ENCODE measurements at regions not wholly inside any gene's neighbourhood (a gene's known extent, or its start where the extent isn't known, plus 50 kb on each side); places are given as distances from the start of the nearest gene placed in this dataset.

DNA sequence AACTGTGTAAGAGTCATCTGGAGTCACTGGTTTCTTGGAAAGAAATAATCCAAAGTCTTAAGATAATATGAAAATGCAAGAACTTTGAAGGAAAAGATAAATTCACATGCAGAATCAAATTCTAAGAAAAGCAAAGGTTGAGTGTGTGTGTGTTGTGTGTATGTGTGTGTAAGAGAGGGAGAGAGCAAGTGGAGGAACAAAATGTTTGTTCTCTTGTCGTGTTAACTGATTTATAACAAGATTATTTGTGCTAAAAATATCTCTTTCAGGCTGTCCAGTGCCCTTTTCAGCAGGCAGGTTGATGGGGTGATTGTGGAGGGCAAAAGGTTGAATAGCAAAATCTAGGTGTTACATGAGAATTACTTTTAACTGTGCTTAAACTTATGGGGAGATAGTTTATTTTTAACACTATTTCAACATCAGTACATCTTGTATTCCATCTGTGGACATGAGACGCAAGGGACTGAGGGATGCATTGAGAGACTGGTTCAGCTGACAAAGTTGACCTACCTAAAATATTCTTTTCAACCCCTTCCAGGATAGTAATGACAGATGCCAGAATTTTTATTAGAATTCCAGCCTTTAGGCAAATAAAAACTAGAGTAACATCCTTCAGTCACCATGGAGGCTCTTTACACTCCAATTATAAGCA, 342.4 kb upstream of the CD180 start (continued):
- TF ChIP-seq EGR1 (IDR thresholded peaks at IDR 0.05; ENCODE audit: low read depth in 2 of 2): no peak
- TF ChIP-seq, protein P1, sequence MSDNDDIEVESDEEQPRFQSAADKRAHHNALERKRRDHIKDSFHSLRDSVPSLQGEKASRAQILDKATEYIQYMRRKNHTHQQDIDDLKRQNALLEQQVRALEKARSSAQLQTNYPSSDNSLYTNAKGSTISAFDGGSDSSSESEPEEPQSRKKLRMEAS (IDR thresholded peaks at IDR 0.05): no peak

DNA sequence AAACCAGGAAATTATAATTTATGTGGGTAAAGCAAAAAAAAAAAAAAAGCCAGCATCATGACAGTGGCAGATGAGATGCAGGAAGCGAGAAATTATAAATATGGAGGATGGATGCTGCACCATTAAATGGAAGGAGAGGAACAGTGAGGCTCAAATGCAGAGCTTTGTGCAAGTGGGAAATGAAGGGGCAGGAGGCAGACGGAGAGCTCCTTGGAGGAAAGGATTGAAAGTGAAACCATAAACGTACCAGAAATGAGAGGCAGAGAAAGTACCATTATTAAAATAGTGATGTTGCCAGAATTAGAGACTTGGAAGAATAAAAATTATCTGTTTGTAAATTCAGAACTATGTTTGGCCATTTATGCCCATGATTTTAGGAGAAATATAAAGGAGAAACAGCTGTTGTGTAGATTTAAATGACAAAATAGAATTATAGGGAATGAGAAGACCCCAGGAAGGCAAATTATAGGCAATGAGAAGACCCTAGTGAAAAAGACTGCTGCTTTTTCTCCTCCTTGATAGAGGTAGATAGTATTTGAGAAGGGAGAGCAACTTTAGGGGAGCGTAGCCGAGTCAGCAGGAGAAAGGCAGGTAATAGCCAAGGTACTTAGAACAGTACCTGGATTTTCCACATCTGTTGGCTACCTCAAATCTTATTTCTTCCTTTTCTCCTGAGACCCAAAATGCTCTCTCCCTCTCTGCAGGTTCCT, 341.0 kb upstream of the CD180 start:
- H3K9ac ChIP-seq (ENCODE audit: low read depth in 1 of 2, low read length in 2 of 2): no peak overlapping the region
- peak overlapping the region in 1 of 3 donors; percentile 41 for H3K4me3 ChIP-seq (ENCODE audit: low read depth in 1 of 3, low read length in 3 of 3)

DNA sequence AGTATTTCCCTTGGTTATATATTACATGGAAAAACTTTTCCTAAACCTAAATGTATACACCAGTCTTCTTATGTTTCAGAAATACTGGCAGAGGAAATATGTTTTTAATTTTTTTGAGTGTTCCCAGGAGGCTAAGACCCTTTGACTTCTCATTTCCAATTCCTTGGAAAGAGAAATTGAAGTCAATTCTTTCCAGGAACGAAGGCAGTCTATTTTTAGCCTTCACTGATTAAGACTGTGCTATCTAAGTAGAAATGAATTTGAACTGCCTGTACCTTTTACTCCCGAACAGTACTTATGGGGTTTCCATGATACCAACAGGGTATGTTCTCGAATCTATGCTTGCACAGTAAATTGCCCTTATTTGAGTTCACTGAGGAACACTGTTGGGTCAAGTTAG, 340.3 kb upstream of the CD180 start:
- no peak for TF ChIP-seq GABPA (IDR thresholded peaks at IDR 0.05 in 1 of 2, conservative IDR thresholded peaks at IDR 0.05 in 1 of 2)
- no peak for TF ChIP-seq JUND (IDR thresholded peaks at IDR 0.05)
- TF ChIP-seq, protein P2, sequence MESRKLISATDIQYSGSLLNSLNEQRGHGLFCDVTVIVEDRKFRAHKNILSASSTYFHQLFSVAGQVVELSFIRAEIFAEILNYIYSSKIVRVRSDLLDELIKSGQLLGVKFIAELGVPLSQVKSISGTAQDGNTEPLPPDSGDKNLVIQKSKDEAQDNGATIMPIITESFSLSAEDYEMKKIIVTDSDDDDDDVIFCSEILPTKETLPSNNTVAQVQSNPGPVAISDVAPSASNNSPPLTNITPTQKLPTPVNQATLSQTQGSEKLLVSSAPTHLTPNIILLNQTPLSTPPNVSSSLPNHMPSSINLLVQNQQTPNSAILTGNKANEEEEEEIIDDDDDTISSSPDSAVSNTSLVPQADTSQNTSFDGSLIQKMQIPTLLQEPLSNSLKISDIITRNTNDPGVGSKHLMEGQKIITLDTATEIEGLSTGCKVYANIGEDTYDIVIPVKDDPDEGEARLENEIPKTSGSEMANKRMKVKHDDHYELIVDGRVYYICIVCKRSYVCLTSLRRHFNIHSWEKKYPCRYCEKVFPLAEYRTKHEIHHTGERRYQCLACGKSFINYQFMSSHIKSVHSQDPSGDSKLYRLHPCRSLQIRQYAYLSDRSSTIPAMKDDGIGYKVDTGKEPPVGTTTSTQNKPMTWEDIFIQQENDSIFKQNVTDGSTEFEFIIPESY (IDR thresholded peaks at IDR 0.05): no peak
- peak; percentile 91 for TF ChIP-seq NR2F2 (IDR thresholded peaks at IDR 0.05)
- TF ChIP-seq RXRA (IDR thresholded peaks at IDR 0.05): peak in 1 of 2 donors; percentile 45
- Histone ChIP-seq H3K27ac (ENCODE audit: low read depth in 1 of 2, low read length in 2 of 2) (no peak overlapping the region), H3K9me3 (ENCODE audit: control insufficient read depth in 4 of 4, low read length in 3 of 4) (no peaks in the 10 kb centered on the region), H3K36me3 (ENCODE audit: control insufficient read depth in 4 of 4, insufficient read depth in 3 of 4, low read depth in 1 of 4, low read length in 3 of 4) (no peaks in the 10 kb centered on the region), H3K4me1 (ENCODE audit: control insufficient read depth in 4 of 4, insufficient read depth in 4 of 4, low read length in 3 of 4) (peaks cover 0 to 6% (median 1%) of the 10 kb centered on the region in 4 donors), H3K9ac (ENCODE audit: low read depth in 1 of 2, low read length in 2 of 2) (no peak overlapping the region), H3K4me3 (ENCODE audit: low read depth in 1 of 3, low read length in 3 of 3) (no peak overlapping the region), H3K27me3 (ENCODE audit: control insufficient read depth in 4 of 4, insufficient read depth in 4 of 4, low read length in 3 of 4) (no peaks in the 10 kb centered on the region)
- DNase-seq (ENCODE audit: low spot score): no peak
- WGBS: 57% methylated on average over 3 of the region's 3 CpGs

More for the DNA sequence above, 341.0 kb upstream of the CD180 start:
- peaks cover 0 to 6% (median 1%) of the 10 kb centered on the region in 4 donors for H3K4me1 ChIP-seq (ENCODE audit: control insufficient read depth in 4 of 4, insufficient read depth in 4 of 4, low read length in 3 of 4)
- DNase-seq (ENCODE audit: low spot score): no peak
- H3K9me3 ChIP-seq (ENCODE audit: control insufficient read depth in 4 of 4, low read length in 3 of 4): no peaks in the 10 kb centered on the region
- no peak overlapping the region for H3K27ac ChIP-seq (ENCODE audit: low read depth in 1 of 2, low read length in 2 of 2)
- TF ChIP-seq SP1 (IDR thresholded peaks at IDR 0.05) (no peak), YY1 (IDR thresholded peaks at IDR 0.05) (no peak)
- TF ChIP-seq, protein P3, sequence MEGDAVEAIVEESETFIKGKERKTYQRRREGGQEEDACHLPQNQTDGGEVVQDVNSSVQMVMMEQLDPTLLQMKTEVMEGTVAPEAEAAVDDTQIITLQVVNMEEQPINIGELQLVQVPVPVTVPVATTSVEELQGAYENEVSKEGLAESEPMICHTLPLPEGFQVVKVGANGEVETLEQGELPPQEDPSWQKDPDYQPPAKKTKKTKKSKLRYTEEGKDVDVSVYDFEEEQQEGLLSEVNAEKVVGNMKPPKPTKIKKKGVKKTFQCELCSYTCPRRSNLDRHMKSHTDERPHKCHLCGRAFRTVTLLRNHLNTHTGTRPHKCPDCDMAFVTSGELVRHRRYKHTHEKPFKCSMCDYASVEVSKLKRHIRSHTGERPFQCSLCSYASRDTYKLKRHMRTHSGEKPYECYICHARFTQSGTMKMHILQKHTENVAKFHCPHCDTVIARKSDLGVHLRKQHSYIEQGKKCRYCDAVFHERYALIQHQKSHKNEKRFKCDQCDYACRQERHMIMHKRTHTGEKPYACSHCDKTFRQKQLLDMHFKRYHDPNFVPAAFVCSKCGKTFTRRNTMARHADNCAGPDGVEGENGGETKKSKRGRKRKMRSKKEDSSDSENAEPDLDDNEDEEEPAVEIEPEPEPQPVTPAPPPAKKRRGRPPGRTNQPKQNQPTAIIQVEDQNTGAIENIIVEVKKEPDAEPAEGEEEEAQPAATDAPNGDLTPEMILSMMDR (IDR thresholded peaks at IDR 0.05; ENCODE audit: low read depth, low read length, missing input control): no peak
- H3K36me3 ChIP-seq (ENCODE audit: control insufficient read depth in 4 of 4, insufficient read depth in 3 of 4, low read depth in 1 of 4, low read length in 3 of 4): no peaks in the 10 kb centered on the region
- no peaks in the 10 kb centered on the region for H3K27me3 ChIP-seq (ENCODE audit: control insufficient read depth in 4 of 4, insufficient read depth in 4 of 4, low read length in 3 of 4)
- 77% methylated on average over 5 of the region's 5 CpGs for WGBS

Data from liver (tissue), 8 donors.